HEK293 (cell line): ENCODE measurements at regions not wholly inside any gene's neighbourhood (a gene's known extent, or its start where the extent isn't known, plus 50 kb on each side); places are given as distances from the start of the nearest gene placed in this dataset.

Experiments
- CTCF ChIA-PET: fragments of 350-600 bp; formaldehyde crosslinking; extraction: SDS; loops from one replicate; lab custom pipeline; 2021; ENCODE audit warnings: antibody characterized with exemption; lab: Yijun Ruan, JAX
- POLR2A ChIA-PET: fragments of 300-600 bp; formaldehyde crosslinking; extraction: SDS; loops from one replicate; lab custom pipeline; 2020; ENCODE audit warnings: antibody characterized with exemption, inconsistent platforms; lab: Yijun Ruan, JAX
- H3K27ac ChIP-seq: fragments of 200-500 bp; sonication (Bioruptor generic); 2 replicates; pipeline ENCODE4 v1.5.1; 2014; ENCODE audit warnings: low read depth, low read length, control low read depth, inconsistent platforms; ENCODE audit errors: extremely low read depth
- H3K36me3 ChIP-seq, 2 experiments: fragments of 200-500 bp in 1 of 2; sonication (Bioruptor generic) in 1 of 2; 1 replicate in 1 of 2; 2 replicates in 1 of 2; pipeline ENCODE4 v1.5.1; 2014 to 2017; ENCODE audit warnings: inconsistent platforms in 2 of 2, low read length in 2 of 2; ENCODE audit not compliant: control insufficient read depth in 2 of 2, insufficient read depth in 1 of 2
- H3K4me1 ChIP-seq: fragments of 200-500 bp; sonication (Bioruptor generic); 2 replicates; pipeline ENCODE4 v1.5.1; 2014; ENCODE audit warnings: mild to moderate bottlenecking, low read length, inconsistent platforms; ENCODE audit not compliant: control insufficient read depth, insufficient read depth
- H3K4me3 ChIP-seq: 2 replicates; pipeline ENCODE4 v1.5.1; 2011; ENCODE audit warnings: low read depth, mild to moderate bottlenecking, control low read depth, low read length, moderate library complexity
- H3K9me3 ChIP-seq: fragments of 200-500 bp; sonication (Bioruptor generic); 2 replicates; pipeline ENCODE4 v1.5.1; 2014; ENCODE audit warnings: low read depth, low read length, inconsistent platforms; ENCODE audit not compliant: control insufficient read depth, insufficient read depth
- EGR2 ChIP-seq: fragments of 450-650 bp; formaldehyde crosslinking; IDR thresholded peaks from 2 replicates; pipeline ENCODE4 v1.5.1; 2016; ENCODE audit warnings: low read depth, missing biosample characterization, missing genetic modification characterization
- GLI4 ChIP-seq: fragments of 450-650 bp; formaldehyde crosslinking; IDR thresholded peaks from 2 replicates; pipeline ENCODE4 v1.5.1; 2016; ENCODE audit warnings: missing biosample characterization, missing genetic modification characterization
- KLF1 ChIP-seq: fragments of 450-650 bp; formaldehyde crosslinking; IDR thresholded peaks from 2 replicates; pipeline ENCODE4 v1.5.1; 2016; ENCODE audit warnings: missing biosample characterization, missing genetic modification characterization
- KLF8 ChIP-seq: fragments of 450-650 bp; formaldehyde crosslinking; IDR thresholded peaks from 2 replicates; pipeline ENCODE4 v1.5.1; 2016; ENCODE audit warnings: missing biosample characterization, missing genetic modification characterization
- PRDM1 ChIP-seq: fragments of 450-650 bp; formaldehyde crosslinking; IDR thresholded peaks from 2 replicates; pipeline ENCODE4; 2016; ENCODE audit warnings: missing biosample characterization, missing genetic modification characterization
- PRDM4 ChIP-seq: fragments of 450-650 bp; formaldehyde crosslinking; IDR thresholded peaks from 2 replicates; pipeline ENCODE4 v1.5.1; 2017; ENCODE audit warnings: missing biosample characterization, missing genetic modification characterization
- SETDB1 ChIP-seq: IDR thresholded peaks from one replicate; pipeline ENCODE4 v1.6.1; 2017; ENCODE audit warnings: mild to moderate bottlenecking, low read length, moderate library complexity, mixed read lengths; ENCODE audit not compliant: insufficient read length
- ZNF18 ChIP-seq: fragments of 450-650 bp; formaldehyde crosslinking; IDR thresholded peaks from 2 replicates; pipeline ENCODE4 v1.5.1; 2016; ENCODE audit warnings: missing biosample characterization, missing genetic modification characterization
- ZNF280D ChIP-seq: fragments of 450-650 bp; formaldehyde crosslinking; IDR thresholded peaks from 2 replicates; pipeline ENCODE4 v1.5.1; 2016; ENCODE audit warnings: missing biosample characterization, missing genetic modification characterization
- ZNF335 ChIP-seq: fragments of 450-650 bp; formaldehyde crosslinking; conservative IDR thresholded peaks from 2 replicates; pipeline ENCODE4 v1.5.1; 2016; ENCODE audit warnings: missing biosample characterization, missing genetic modification characterization
- ZNF362 ChIP-seq: fragments of 450-650 bp; formaldehyde crosslinking; IDR thresholded peaks from 2 replicates; pipeline ENCODE4 v1.5.1; 2016; ENCODE audit warnings: missing biosample characterization, missing genetic modification characterization
- ZNF704 ChIP-seq: fragments of 450-650 bp; formaldehyde crosslinking; IDR thresholded peaks from 2 replicates; pipeline ENCODE4 v1.5.1; 2016; ENCODE audit warnings: missing biosample characterization, missing genetic modification characterization
- ZSCAN4 ChIP-seq: fragments of 450-650 bp; formaldehyde crosslinking; IDR thresholded peaks from 2 replicates; pipeline ENCODE4 v1.5.1; 2017; ENCODE audit warnings: missing biosample characterization, missing genetic modification characterization

- CTCF ChIA-PET = interaction anchor here (1.3 kb wide), 1 partner anchor 23 kb away, joined by 4 read pairs; no protein-coding TSS in a partner anchor
- H3K4me3 ChIP-seq = no peak overlapping the region
- no peaks in the 10 kb centered on the region for H3K36me3 ChIP-seq
- H3K9me3 ChIP-seq = no peaks in the 10 kb centered on the region
- H3K4me1 ChIP-seq = no peaks in the 10 kb centered on the region
- H3K27ac ChIP-seq = no peak overlapping the region
- POLR2A ChIA-PET = no interaction called here
- TF ChIP-seq GLI4 (tag by site-specific recombination) = no peak
- TF ChIP-seq KLF8 = no peak
- no peak for TF ChIP-seq ZSCAN4 (tag by site-specific recombination)
- TF ChIP-seq SETDB1 = no peak
- TF ChIP-seq PRDM4 (tag by site-specific recombination) = no peak
- TF ChIP-seq PRDM1 (tag by site-specific recombination) = no peak
- TF ChIP-seq ZNF362 (tag by site-specific recombination) = no peak
- TF ChIP-seq ZNF280D (tag by site-specific recombination) = no peak
- no peak for TF ChIP-seq EGR2 (tag by site-specific recombination)
- TF ChIP-seq KLF1 = no peak
Observed at GRCh38 chr5:14060218-14060617, 82.9 kb upstream of the TRIO start.

GRCh38 chr5:14059810-14060209 is 83.3 kb upstream of the TRIO start:
- ChIA-PET POLR2A (no interaction called here), CTCF (interaction anchor here (1.3 kb wide), 1 partner anchor 22 kb away, joined by 4 read pairs; no protein-coding TSS in a partner anchor)
- Histone ChIP-seq H3K4me3 (no peak overlapping the region), H3K36me3 (no peaks in the 10 kb centered on the region), H3K9me3 (no peaks in the 10 kb centered on the region), H3K27ac (no peak overlapping the region), H3K4me1 (no peaks in the 10 kb centered on the region)
- no peak for TF ChIP-seq ZNF704
- no peak for TF ChIP-seq ZNF335 (tag by site-specific recombination)
- TF ChIP-seq ZNF18 = no peak
